Prostate gland (tissue), 2 donors: ENCODE measurements at regions not wholly inside any gene's neighbourhood (a gene's known extent, or its start where the extent isn't known, plus 50 kb on each side); places are given as distances from the start of the nearest gene placed in this dataset.

Source experiments
- CTCF ChIP-seq, 4 experiments: fragments of 200-600 bp in 2 of 4; fragments of 450-650 bp in 2 of 4; sonication (generic) in 2 of 4; IDR thresholded peaks; 1 replicate in 3 of 4; 2 replicates in 1 of 4; pipeline ENCODE4 v1.5.1; 2016 to 2019; ENCODE audit warnings: antibody characterized with exemption in 4 of 4, mild to moderate bottlenecking in 2 of 4, moderate library complexity in 2 of 4
- POLR2AphosphoS5 ChIP-seq: sonication (generic); formaldehyde crosslinking; IDR thresholded peaks from one replicate; pipeline ENCODE4 v1.6.1; 2017; ENCODE audit warnings: antibody characterized with exemption

DNA sequence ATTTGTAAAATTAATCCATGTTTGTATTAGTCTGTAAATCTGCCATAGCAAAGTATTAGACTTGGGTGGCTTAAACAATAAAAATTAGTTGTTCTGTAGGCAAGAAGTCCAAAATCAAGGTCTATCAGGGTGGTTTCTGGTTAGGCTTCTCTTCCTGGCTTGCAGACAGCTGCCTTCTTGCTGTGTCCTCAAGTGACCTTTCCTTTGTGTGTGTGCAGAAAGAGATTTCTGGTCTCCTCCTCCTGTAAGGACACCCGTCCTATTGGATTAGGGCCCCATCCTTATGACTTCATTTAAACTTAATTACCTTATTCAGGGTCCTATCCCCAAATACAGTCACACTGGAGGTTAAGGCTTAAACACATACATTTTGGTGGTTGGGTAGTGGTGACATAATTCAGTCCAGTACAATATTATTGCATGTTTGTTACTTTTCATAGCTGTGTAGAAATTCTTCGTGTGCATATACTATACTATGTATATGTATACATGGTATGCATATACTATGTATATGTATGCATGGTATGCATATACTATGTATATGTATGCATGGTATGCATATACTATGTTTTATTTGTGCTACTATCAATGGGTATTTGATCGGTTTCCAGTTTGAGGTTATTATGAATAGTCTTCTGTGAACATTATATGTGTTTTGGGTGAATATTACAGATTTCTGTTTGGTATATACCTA is 57.9 kb upstream of the RNU6-1 start:
- TF ChIP-seq POLR2AphosphoS5 (no peak), CTCF (IDR thresholded peaks at IDR 0.05) (no peak)
